ENCODE measurements at regions not wholly inside any gene's neighbourhood (a gene's known extent, or its start where the extent isn't known, plus 50 kb on each side); places are given as distances from the start of the nearest gene placed in this dataset.

- TF ChIP-seq CTCF (conservative IDR thresholded peaks at IDR 0.05; ENCODE audit: low read depth, low read length), result no peak
- no peak for TF ChIP-seq EZH2 (IDR thresholded peaks at IDR 0.05; ENCODE audit: borderline replicate concordance, low read depth, low read length, poor library complexity, severe bottlenecking)
These were observed 56.9 kb upstream of the BRD7 start for GRCh38 chr16:50425648-50426047.
